Natural killer cell treated with Interleukin-12 subunit alpha and Interleukin-12 subunit beta and Interleukin-15 and Interleukin-18, amount 100 ng/mL, for 72 hours (primary cell): ENCODE measurements at regions not wholly inside any gene's neighbourhood (a gene's known extent, or its start where the extent isn't known, plus 50 kb on each side); places are given as distances from the start of the nearest gene placed in this dataset.
"Not testable (repeated sequence)": the region's sequence is repeated elsewhere in the genome, so short reads cannot be mapped to it uniquely, and the experiment has no call there.

Experiments
- ATAC-seq, 2 donors: fragments of 150-1000 bp; cut with Tn5 transposase in 1 of 2; sonication (Bioruptor Pico), chemical (Tn5 transposase) in 1 of 2; 2 replicates each; pipeline ENCODE4 v1.10.0; 2021
- DNase-seq: peaks from one replicate; pipeline ENCODE4 v3.0.0; 2022; ENCODE audit warnings: low spot score
- H3K27ac Mint-ChIP-seq, 2 donors: 1 replicate in 1 of 2; 2 replicates in 1 of 2; pipeline ENCODE4 v1.8.0; 2022; ENCODE audit warnings: mixed read lengths in 2 of 2, mild to moderate bottlenecking in 1 of 2, moderate library complexity in 1 of 2
- H3K27me3 Mint-ChIP-seq, 2 donors: 1 replicate in 1 of 2; 2 replicates in 1 of 2; pipeline ENCODE4 v1.8.0; 2022; ENCODE audit warnings: mixed read lengths in 2 of 2
- H3K36me3 Mint-ChIP-seq: one replicate; pipeline ENCODE4 v1.8.0; 2022; ENCODE audit warnings: mixed read lengths
- H3K4me1 Mint-ChIP-seq, 2 donors: 1 replicate in 1 of 2; 2 replicates in 1 of 2; pipeline ENCODE4 v1.8.0; 2022; ENCODE audit warnings: low read depth in 2 of 2, mixed read lengths in 2 of 2, mild to moderate bottlenecking in 1 of 2
- H3K4me3 Mint-ChIP-seq: one replicate; pipeline ENCODE4 v1.8.0; 2022; ENCODE audit warnings: mixed read lengths
- H3K9me3 Mint-ChIP-seq: 2 replicates; pipeline ENCODE4 v1.8.0; 2022; ENCODE audit warnings: mixed read lengths

DNA sequence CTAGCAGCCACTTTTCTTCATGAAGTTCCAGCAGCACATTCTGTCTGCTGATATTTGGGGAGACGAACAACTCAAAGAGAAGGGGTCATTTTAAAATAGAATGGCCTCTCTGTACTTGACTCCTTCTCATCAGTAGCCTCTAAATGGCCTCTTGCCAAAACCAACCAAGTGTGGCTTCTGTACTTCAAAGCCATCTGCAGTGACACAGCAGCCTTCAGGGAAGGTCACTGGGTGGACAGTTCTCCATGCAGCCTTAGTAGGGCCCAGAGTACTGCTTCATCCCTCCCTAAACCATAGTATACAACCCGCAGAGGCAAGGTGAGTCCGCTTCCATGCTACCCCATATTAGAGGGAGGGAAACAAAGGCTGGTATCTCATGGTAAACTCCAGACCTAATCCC, 249.2 kb upstream of the NBPF12 start:
- ATAC-seq: peak in 1 of 2 donors; percentile 32
- H3K27ac Mint-ChIP-seq, H3K4me1 Mint-ChIP-seq, H3K4me3 Mint-ChIP-seq, DNase-seq, H3K27me3 Mint-ChIP-seq, H3K36me3 Mint-ChIP-seq, H3K9me3 Mint-ChIP-seq: not testable (repeated sequence)

DNA sequence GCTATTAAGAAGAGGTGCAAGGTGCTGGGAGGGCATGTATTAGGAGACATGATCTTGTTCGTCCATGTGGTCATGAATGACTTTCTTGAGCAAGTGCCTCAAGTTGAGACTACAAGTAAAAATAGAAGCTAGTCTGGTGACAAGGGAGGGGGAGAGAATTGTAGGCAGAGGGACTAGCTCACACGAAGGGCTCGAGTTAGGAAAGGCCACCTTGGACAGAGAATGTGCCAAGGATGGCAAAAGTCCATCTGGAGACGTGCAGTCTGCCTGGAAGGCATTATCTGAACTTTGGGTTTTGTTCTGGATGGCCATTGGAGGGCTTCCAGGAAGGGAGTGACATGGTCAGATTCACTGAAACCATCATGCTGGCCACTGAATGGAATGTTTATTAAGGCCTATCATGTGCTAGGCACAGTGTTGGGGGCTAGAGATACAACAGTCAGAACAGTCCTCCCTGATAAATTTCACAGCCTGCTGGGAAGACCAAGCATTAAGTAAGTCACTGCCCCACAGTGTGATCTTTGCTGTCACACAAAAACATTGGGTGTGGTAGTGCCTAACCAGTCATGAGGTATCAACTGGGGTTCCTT, 251.3 kb upstream of the NBPF12 start:
- ATAC-seq, H3K9me3 Mint-ChIP-seq, H3K27ac Mint-ChIP-seq, DNase-seq, H3K4me3 Mint-ChIP-seq, H3K36me3 Mint-ChIP-seq, H3K4me1 Mint-ChIP-seq, H3K27me3 Mint-ChIP-seq: not testable (repeated sequence)

DNA sequence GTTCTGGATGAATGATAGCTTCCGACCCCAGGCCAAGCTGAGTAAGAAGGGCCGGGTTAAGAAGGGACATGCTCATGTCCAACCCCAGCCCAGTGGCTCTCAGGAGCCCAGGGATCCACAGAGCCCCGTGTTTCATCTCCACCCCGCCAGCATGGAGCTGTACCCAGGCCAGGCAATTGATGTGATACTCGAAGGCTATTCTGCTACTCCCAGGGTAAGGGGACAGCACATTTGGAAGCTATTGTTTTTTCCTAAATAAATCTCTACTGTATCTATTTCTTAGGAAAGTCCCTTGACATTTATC, 255.0 kb upstream of the NBPF12 start:
- not testable (repeated sequence) for H3K4me3 Mint-ChIP-seq, H3K4me1 Mint-ChIP-seq, H3K9me3 Mint-ChIP-seq, DNase-seq, H3K27ac Mint-ChIP-seq, H3K27me3 Mint-ChIP-seq, H3K36me3 Mint-ChIP-seq
- ATAC-seq: peak in 1 of 2 donors; percentile 52

DNA sequence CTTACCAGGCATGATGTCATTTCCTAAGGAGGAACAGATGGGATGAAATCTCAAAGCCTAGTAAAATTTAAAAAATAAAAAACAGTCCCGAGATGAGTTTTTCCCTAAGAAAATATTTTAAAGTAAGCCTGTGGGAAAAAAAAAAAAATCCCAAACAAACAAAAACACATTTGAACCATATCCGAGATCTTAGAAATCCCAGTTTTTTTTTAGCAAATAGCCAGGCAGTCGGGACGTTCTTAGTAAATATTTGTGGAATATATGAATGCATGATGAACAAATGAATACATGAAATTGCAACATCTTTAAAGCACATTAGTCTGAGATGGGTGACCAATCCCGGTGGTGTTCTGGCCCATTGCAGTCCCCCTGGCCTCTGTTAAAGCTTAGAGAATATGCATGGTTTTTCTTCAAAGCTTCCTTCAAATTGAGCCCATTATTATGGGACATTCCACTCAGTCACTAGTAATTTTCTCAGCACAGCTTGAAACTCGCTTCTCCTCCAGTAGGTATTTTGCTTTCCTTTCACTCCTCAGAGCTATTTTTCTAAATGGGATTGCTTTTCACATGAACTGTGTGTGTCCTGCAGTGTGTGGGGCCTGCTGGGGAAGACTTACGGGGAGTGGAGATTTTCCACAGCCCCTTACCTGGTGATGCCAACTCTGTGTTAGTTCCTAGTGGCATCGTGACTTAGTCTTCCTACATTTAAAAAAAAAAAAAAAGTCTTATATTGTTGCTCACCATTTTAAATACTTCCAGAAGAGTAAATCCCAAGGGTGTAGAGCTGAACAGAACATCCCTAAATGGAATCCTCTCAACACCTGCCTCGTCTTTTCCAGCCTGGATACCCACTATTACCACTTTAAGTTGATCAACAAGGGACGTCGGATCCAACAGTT, 255.6 kb upstream of the NBPF12 start:
- H3K4me1 Mint-ChIP-seq, H3K27me3 Mint-ChIP-seq, ATAC-seq, DNase-seq, H3K27ac Mint-ChIP-seq, H3K4me3 Mint-ChIP-seq, H3K9me3 Mint-ChIP-seq, H3K36me3 Mint-ChIP-seq: not testable (repeated sequence)

DNA sequence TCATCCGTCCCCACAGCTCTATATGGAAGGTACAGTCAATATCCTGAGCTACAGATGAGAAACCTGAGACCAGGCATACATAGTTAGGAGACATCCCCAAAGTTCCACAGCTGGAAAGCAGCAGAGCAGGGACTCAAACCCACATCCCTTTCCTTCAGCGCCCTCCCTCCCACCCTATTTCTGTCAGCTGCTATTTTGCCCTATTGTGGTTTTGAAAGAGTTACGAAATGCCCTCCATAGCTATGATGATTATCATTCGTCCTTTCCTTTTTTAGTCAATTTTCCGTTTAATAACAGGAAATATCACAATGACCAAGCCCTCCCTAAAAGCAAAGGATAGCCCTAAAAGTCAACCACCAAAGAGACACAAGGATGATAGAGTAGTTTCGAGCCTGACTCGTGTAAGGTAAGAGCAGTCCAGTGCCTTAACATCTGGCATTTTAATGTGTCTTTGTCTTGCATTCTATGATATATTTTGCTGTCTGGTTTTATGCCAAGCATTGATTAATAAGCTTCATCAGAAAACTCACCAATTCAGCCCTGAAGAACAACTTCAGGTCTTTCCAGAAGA, 264.3 kb upstream of the NBPF12 start:
- H3K4me1 Mint-ChIP-seq, H3K27ac Mint-ChIP-seq, H3K9me3 Mint-ChIP-seq, H3K36me3 Mint-ChIP-seq, DNase-seq, H3K4me3 Mint-ChIP-seq, H3K27me3 Mint-ChIP-seq: not testable (repeated sequence)
- ATAC-seq: peak in 1 of 2 donors; percentile 38

DNA sequence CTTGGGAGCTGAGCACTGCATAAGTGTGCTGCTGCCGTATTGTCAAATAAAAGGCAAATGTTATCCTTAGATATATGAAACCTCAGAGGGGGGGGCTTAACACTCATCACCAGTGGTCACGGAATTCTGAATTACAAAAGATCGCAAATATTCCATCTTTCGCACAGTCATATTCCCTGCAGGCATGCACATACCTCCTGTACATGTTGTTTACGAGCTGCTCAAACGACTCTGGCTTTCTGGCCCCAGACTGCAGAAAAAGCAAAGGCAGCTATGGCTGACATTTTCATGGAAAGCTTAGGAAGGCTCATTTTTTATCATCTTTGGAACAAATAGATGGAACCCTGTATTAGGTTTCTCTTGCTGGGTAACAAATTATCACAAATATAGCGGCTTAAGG, 265.5 kb upstream of the NBPF12 start:
- H3K4me3 Mint-ChIP-seq, ATAC-seq, H3K36me3 Mint-ChIP-seq, H3K4me1 Mint-ChIP-seq, H3K27ac Mint-ChIP-seq, DNase-seq, H3K9me3 Mint-ChIP-seq, H3K27me3 Mint-ChIP-seq: not testable (repeated sequence)

DNA sequence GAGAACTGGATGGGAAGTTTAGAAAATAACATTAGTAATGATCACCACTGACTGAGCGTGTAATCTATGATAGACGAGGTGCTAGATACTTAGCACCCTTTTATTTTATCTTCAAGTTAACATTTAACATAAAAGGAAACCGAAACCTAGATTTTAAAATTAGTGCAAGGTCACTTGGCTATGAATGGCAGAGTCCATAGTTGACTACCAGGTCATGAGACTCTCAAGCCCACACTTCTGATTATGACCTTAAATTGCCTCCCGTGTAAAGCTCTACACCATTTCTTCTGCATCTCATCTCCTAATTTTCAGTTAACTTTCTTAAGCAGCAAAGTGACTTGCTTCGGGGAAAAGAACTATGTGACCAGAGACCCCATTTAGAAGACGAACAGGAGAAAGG, 266.5 kb upstream of the NBPF12 start:
- not testable (repeated sequence) for H3K4me3 Mint-ChIP-seq, ATAC-seq, H3K9me3 Mint-ChIP-seq, H3K4me1 Mint-ChIP-seq, H3K27ac Mint-ChIP-seq, H3K27me3 Mint-ChIP-seq, DNase-seq, H3K36me3 Mint-ChIP-seq

DNA sequence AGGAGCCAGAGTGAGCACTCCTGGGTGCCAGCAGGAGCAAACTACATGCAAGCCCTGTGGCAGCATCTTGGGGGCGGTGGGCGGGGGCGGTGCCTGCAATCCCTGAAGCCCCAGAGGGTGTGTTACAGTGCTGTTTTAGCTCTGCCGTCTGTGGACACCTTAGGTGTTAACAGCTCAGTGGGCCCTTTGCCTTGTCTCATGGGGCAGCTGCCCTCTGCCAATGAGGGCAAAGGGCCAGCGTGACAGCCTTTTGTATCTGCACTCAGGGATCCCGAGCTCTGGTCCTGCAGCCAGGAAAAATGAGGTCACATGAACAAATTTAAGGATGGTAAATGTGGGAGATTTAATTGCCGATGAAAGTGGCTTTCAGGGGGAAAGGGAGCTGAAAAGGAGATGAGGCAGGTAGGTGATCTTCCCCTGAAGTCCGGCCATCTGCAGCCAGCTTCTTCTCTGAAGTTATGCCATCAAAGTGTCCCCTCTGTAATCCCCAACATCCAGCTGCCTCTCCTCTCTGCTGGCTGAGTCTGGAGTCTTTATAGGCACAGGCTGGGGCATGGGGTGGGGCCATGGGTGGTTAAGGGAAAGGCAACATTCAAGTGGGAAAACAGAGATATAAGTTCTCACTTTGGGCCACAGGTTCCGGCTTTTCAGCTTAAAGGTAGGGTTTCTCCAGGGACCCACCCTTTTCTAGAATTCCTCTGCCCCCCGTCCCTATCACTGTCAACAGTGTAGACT, 267.1 kb upstream of the NBPF12 start:
- H3K4me3 Mint-ChIP-seq, DNase-seq, ATAC-seq, H3K27ac Mint-ChIP-seq, H3K9me3 Mint-ChIP-seq, H3K27me3 Mint-ChIP-seq, H3K4me1 Mint-ChIP-seq, H3K36me3 Mint-ChIP-seq: not testable (repeated sequence)

DNA sequence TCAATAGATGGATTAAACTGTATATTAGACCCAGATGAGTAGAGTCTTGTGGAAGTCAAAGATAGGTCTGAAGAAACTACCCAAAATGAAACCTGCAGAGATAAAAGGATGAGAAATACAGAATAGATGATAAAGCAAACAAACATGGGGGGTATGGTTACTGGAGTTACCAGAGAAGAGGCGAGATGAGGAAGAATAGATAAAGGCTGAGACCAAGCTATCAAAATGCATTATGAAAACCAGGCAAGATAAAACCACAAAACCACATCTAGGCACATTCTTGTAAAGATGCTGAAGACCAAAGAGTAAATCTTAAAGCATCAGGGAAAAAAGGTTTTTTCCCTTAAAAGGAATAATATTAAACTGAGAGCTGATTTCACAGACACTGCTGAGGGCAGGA, 271.8 kb upstream of the NBPF12 start:
- H3K36me3 Mint-ChIP-seq, H3K4me3 Mint-ChIP-seq, H3K27me3 Mint-ChIP-seq, H3K27ac Mint-ChIP-seq, DNase-seq, H3K9me3 Mint-ChIP-seq, H3K4me1 Mint-ChIP-seq, ATAC-seq: not testable (repeated sequence)

DNA sequence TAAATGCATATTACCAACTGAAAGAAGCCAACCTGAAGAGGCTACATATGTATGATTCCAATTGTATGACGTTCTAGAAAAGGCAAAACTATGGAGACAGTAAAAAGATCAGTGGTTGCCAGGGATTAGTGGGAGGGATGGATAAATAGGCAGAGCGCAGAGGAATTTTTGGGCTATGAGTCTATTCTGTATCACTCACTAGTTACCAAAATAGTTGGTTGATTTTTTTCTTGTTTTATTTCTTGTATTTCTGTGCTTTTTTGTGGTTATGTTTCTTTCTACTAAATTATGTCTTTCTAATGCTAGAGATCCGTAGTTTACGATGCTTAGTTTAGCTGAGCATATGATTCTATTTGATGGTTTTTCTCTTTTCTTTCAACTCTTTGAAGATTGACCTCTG, 277.9 kb upstream of the NBPF12 start:
- not testable (repeated sequence) for H3K36me3 Mint-ChIP-seq, H3K27ac Mint-ChIP-seq, DNase-seq, H3K4me1 Mint-ChIP-seq, H3K4me3 Mint-ChIP-seq, H3K9me3 Mint-ChIP-seq, H3K27me3 Mint-ChIP-seq, ATAC-seq

DNA sequence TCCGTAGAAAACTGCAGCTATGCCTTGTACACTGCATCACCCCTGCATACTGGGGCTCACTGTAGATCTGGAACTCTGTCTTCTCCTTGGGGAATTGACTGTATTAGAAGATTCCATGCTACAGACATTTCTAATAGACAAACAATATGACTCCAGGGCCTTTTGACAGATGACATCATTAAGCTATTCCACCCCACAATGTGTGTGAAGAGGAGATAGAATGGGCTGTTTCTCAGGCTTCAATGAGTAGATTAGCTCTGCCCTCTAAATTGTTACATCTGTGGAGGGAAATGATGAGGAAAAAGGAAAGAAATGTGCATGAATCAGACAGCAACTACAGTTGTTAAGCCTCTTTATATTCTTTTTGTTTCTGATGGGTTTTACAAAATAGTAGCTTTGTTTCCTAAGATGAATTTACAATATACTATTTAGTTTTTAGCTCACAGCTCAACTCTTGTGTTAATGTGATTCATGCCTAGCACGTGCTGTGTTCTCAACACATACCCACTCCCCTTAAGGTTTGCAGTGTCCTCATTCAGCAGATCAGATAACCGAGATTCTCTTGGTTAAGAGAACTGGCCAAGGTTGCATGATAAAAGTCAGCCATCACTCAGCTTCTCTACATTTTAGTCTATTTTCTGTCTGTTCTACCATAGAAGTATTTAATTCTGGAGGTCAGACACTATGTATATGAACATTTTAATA, 281.6 kb upstream of the NBPF12 start:
- not testable (repeated sequence) for H3K36me3 Mint-ChIP-seq, H3K4me1 Mint-ChIP-seq, ATAC-seq, H3K27me3 Mint-ChIP-seq, H3K9me3 Mint-ChIP-seq, H3K27ac Mint-ChIP-seq, DNase-seq, H3K4me3 Mint-ChIP-seq

DNA sequence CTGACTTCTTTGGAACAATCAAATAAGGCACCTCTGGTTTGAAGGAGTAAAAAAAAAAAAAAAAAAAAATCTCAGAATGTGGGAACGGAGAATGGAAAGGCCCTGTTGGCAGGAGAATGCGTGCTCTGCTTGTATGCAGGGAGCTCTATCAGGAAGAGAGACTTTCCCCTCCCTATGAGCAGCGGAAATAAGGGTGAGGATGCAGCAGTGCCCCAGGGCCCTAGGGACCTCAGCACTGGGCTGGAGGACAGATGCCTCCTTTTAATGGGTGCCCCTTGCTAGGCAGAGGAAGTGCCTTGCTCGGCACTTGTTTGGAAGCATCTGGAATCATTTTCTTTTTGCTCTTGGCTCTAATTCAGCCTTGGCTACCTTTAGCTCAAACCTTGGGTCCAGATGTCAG, 283.4 kb upstream of the NBPF12 start:
- not testable (repeated sequence) for ATAC-seq, H3K27me3 Mint-ChIP-seq, H3K36me3 Mint-ChIP-seq, H3K4me3 Mint-ChIP-seq, DNase-seq, H3K9me3 Mint-ChIP-seq, H3K4me1 Mint-ChIP-seq, H3K27ac Mint-ChIP-seq

DNA sequence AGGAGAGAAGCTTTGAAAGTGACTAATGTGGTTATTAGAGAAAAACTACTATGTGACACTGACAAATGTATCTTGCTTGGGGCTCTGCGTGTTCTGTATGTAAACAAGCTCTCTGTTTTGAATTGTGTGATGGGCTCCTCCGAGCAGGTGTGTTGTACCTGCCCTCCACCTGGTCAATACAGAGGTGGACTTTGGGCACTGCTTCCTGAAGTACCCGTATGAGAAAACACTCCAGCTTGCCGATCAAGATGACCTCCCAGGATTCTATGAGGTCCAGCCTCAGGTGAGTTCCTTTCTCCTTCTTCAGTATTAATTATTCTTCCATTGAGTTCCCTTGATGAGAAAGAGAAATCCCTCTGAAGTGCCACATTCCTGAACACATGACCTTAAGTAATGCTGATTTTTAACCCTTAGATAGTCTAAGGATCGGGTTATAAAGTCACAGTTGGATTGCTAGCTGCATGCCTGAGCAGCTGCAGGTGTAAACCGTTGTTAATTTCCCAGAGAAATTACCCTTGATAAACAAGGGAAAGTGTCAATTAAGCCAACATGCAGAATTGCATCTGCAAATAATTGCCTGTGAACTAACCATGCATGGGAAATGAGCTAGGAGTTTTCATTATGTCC, 292.0 kb upstream of the NBPF12 start:
- not testable (repeated sequence) for H3K4me3 Mint-ChIP-seq, H3K27me3 Mint-ChIP-seq, H3K4me1 Mint-ChIP-seq, DNase-seq, ATAC-seq, H3K9me3 Mint-ChIP-seq, H3K36me3 Mint-ChIP-seq, H3K27ac Mint-ChIP-seq
